NCI-H2081 treated with DMSO at 0.1 percent for 48 hours (cell line): ENCODE measurements at regions not wholly inside any gene's neighbourhood (a gene's known extent, or its start where the extent isn't known, plus 50 kb on each side); places are given as distances from the start of the nearest gene placed in this dataset.

Source experiments
- DNase-seq: peaks from one replicate; lab custom pipeline; 2025; lab: John Stamatoyannopoulos, UW

GRCh38 chr7:12941512-12941911 is 254.1 kb downstream of the ARL4A start:
- DNase-seq, result no peak

GRCh38 chr7:12942609-12943008 is 255.2 kb downstream of the ARL4A start:
- no peak for DNase-seq

DNA sequence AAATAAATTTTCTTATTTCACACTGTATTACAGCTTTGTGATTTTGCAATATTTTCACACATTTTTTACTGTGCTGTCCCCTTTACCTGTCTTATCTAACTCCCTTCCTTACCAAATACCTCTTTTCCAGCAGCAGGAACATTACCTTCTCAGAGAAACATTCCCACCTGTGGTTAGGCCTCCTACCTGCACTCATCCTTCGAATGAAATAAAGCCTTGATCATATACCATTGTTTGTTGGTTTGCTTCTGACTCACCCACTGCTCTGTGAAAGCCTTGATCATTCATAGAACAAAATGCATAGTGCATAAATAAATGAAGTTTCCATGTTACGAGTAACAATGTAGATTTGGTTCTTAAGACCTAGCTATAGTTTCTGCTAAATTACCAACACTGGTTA is 256.3 kb downstream of the ARL4A start:
- DNase-seq, result no peak

GRCh38 chr7:12945901-12946300 is 258.5 kb downstream of the ARL4A start:
- no peak for DNase-seq

DNA sequence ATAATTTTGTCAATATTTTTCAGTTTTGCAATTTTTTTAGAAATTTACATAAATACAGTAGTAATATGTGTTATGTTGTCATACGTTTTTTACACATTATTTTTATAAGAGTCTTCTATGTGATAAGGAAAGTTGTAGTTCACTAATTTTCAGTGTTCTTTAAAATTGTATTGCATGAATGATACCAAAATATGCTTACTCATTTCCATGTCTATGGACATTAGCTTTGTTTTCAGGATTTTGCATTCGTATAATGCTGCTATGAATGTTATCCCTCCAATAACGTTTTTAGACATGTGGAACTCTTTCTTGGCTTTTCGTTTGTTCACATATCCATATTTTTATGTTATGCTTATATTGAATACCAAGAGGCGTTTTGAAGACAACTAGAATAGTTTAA is 260.0 kb downstream of the ARL4A start:
- DNase-seq, result no peak

GRCh38 chr7:12949060-12949931 is 261.9 kb downstream of the ARL4A start:
- DNase-seq, result no peak

GRCh38 chr7:12951397-12951801 is 264.0 kb downstream of the ARL4A start:
- no peak for DNase-seq

- DNase-seq, result no peak
Measured at GRCh38 chr7:12954380-12955033, 267.1 kb downstream of the ARL4A start.

DNA sequence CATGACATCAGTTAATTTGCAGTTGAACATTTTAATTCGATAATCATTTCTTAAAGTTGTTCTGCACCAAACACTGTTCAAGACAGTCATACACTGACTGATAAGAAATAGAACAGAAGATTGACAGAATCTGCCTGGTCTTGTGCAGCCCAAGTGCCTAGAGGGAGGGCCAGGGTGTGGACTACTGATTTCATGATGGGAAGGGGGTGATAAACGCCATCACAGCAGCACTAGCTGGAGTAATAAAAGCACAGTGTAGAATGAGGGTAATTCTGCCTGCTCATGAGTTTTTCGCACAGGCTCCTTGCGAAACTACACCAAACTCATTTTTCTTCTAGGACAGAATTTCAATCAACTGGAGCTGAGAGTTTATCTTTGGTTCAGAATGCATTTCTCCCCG is 270.1 kb downstream of the ARL4A start:
- no peak for DNase-seq

DNA sequence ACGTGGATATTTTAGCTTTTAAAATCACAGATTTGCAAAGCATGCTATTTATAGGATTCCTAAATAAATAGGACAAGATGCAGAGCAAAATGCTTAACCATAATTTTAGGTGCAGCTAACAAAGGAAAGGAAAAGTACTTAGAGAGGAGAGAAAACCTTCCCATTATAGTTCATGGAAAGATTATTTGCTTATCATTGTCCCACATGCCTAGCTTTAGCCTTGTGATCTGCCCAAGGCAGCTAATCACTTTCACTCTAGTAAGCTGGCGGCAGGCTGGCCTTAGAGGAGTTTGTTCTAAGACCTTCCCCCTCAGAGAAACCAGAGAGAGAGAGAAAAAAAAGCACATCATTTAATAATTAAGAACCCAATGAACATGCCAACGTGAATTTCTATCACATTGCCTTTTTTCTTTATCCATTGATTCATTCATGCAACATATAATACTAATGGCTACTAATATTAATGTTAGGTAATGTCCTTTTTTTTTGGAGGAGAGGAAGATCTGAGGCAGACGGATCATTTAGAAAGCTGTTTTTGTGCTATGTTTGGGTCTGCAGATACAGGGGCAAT is 274.6 kb downstream of the ARL4A start:
- no peak for DNase-seq

GRCh38 chr7:12963435-12963834 is 276.0 kb downstream of the ARL4A start:
- DNase-seq, result no peak

GRCh38 chr7:12964836-12965235 is 277.4 kb downstream of the ARL4A start:
- DNase-seq, result no peak

GRCh38 chr7:12965767-12966166 is 278.3 kb downstream of the ARL4A start:
- no peak for DNase-seq

GRCh38 chr7:12967322-12967721 is 279.9 kb downstream of the ARL4A start:
- DNase-seq, result no peak

GRCh38 chr7:12968836-12969422 is 281.5 kb downstream of the ARL4A start:
- DNase-seq, result no peak

DNA sequence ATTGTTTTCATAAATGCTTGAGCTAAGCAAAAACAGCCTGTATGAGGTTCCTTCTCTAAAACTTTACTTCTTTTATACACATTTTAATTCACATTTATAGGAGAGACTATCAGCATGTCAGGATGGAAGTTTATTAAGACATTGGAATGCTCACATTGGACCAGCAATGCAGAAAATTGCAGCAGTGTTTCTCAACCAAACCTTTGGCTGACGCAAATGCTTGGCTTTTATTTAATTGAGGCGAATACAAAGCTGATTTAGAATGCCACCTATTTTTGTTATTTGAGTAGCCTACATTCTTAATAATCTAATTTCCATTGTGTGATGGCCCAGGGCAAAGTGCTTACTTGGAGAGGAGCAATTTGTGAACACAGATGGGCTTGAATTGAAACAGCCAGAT is 283.2 kb downstream of the ARL4A start:
- DNase-seq, result no peak

GRCh38 chr7:12974451-12975166 is 287.2 kb downstream of the ARL4A start:
- no peak for DNase-seq

- no peak for DNase-seq
Measured at GRCh38 chr7:12975412-12975811, 288.0 kb downstream of the ARL4A start.

- no peak for DNase-seq
Measured at GRCh38 chr7:12979181-12979580, 291.7 kb downstream of the ARL4A start.

- DNase-seq, result no peak
Measured at GRCh38 chr7:12982178-12982577, 294.7 kb downstream of the ARL4A start.

- DNase-seq, result no peak
Measured at GRCh38 chr7:12984117-12984516, 296.7 kb downstream of the ARL4A start.

DNA sequence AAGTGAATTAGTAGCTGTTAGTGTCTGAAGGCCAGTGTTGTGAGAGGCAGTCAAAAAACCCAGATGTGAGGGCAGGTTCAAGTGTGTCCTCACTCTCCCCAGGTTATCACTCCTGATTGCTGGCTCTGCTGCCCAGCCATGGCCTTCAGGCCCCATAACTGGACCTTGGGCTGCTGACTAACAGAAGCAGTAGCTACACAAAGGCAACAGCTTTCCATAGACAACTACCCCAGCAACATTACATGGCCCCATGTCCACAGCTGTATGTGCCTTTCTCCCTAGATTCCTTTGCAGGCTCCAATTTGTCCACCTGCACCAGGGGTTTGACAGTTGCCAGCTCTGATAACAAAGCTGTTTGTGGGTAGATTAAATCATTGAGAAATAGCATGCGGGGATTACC is 297.8 kb downstream of the ARL4A start:
- no peak for DNase-seq
